Mammary epithelial cell (primary cell): ENCODE measurements at regions not wholly inside any gene's neighbourhood (a gene's known extent, or its start where the extent isn't known, plus 50 kb on each side); places are given as distances from the start of the nearest gene placed in this dataset.

ENCODE experiments used
- EZH2 ChIP-seq: IDR thresholded peaks from 2 replicates; pipeline ENCODE4 v1.6.1; 2012; ENCODE audit warnings: low read length, inconsistent platforms, borderline replicate concordance
- TF ChIP-seq, protein P1 (sequence below), 2 donors: IDR thresholded peaks in 1 of 2; conservative IDR thresholded peaks in 1 of 2; 2 replicates each; pipeline ENCODE4 v1.5.1; 2011 to 2012; ENCODE audit warnings: inconsistent platforms in 2 of 2, low read length in 2 of 2, mild to moderate bottlenecking in 2 of 2, control low read depth in 1 of 2, low read depth in 1 of 2; ENCODE audit not compliant: insufficient read depth in 1 of 2; ENCODE audit errors: extremely low read depth in 1 of 2

- TF ChIP-seq, protein P1, sequence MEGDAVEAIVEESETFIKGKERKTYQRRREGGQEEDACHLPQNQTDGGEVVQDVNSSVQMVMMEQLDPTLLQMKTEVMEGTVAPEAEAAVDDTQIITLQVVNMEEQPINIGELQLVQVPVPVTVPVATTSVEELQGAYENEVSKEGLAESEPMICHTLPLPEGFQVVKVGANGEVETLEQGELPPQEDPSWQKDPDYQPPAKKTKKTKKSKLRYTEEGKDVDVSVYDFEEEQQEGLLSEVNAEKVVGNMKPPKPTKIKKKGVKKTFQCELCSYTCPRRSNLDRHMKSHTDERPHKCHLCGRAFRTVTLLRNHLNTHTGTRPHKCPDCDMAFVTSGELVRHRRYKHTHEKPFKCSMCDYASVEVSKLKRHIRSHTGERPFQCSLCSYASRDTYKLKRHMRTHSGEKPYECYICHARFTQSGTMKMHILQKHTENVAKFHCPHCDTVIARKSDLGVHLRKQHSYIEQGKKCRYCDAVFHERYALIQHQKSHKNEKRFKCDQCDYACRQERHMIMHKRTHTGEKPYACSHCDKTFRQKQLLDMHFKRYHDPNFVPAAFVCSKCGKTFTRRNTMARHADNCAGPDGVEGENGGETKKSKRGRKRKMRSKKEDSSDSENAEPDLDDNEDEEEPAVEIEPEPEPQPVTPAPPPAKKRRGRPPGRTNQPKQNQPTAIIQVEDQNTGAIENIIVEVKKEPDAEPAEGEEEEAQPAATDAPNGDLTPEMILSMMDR (conservative IDR thresholded peaks at IDR 0.05 in 1 of 2, IDR thresholded peaks at IDR 0.05 in 1 of 2; ENCODE audit: extremely low read depth in 1 of 2, insufficient read depth in 1 of 2, low read depth in 1 of 2, low read length in 2 of 2): no peak
- no peak for TF ChIP-seq EZH2
Measured at GRCh38 chr11:29844031-29844430, 172.8 kb downstream of the KCNA4 start.
